GM12878 (cell line): ENCODE measurements at regions not wholly inside any gene's neighbourhood (a gene's known extent, or its start where the extent isn't known, plus 50 kb on each side); places are given as distances from the start of the nearest gene placed in this dataset.

Experiments
- ATAC-seq: fragments of 200-7000 bp; cut with Tn5 transposase; 3 replicates; pipeline ENCODE4 v1.9.1; 2020; ENCODE audit warnings: mild to moderate bottlenecking, moderate library complexity
- BruUV-seq: library from RNA; stranded (reverse); fragments of 400-500 nt; replicated peaks from 2 replicates; lab custom pipeline; 2021; lab: Mats Ljungman, UMichigan
- CTCF ChIA-PET: fragments of 300-600 bp; sonication (Branson Sonifier 250); formaldehyde crosslinking; extraction: SDS; loops from one replicate; lab custom pipeline; 2021; ENCODE audit warnings: inconsistent platforms; lab: Yijun Ruan, JAX
- POLR2A ChIA-PET: fragments of 350-600 bp; formaldehyde crosslinking; extraction: SDS; loops from one replicate; lab custom pipeline; 2021; ENCODE audit warnings: inconsistent platforms; lab: Charles Lee
- RAD21 ChIA-PET: fragments of 300-600 bp; sonication (Branson Sonifier 250); formaldehyde crosslinking; loops from one replicate; lab custom pipeline; 2023; ENCODE audit warnings: antibody characterized with exemption; ENCODE audit not compliant: unreplicated experiment; lab: Charles Lee
- SMC1A ChIA-PET: fragments of 300-600 bp; sonication (Branson Sonifier 250); formaldehyde crosslinking; loops from one replicate; lab custom pipeline; 2023; ENCODE audit not compliant: unreplicated experiment, uncharacterized antibody; lab: Charles Lee
- DNase-seq: peaks from one replicate; pipeline ENCODE4 v3.0.0-alpha.2; 2011; ENCODE audit warnings: low read depth, low spot score
- FAIRE-seq: peaks from 3 replicates; lab custom pipeline; 2011; peaks lifted over from hg19 to GRCh38; lab: Jason Lieb, UNC
- H2AFZ ChIP-seq: 2 replicates; pipeline ENCODE4 v1.6.0; 2011; ENCODE audit warnings: low read depth, low read length, control low read depth; ENCODE audit not compliant: control insufficient read depth
- H3K27ac ChIP-seq: 2 replicates; pipeline ENCODE4 v1.5.1; 2011; ENCODE audit warnings: control low read depth; ENCODE audit not compliant: control insufficient read depth, insufficient read depth
- H3K27me3 ChIP-seq, 2 experiments: replicated peaks in 1 of 2; 2 replicates each; pipeline versions ENCODE4 v1.6.0 to v1.6.1; 2011; ENCODE audit warnings: low read length in 1 of 2; ENCODE audit not compliant: control insufficient read depth in 2 of 2, insufficient read depth in 2 of 2
- H3K36me3 ChIP-seq, 2 experiments: 2 replicates each; pipeline ENCODE4 v1.5.1; 2011; ENCODE audit warnings: low read length in 1 of 2; ENCODE audit not compliant: control insufficient read depth in 2 of 2, insufficient read depth in 2 of 2
- H3K4me1 ChIP-seq: 2 replicates; pipeline ENCODE4 v1.6.1; 2011; ENCODE audit warnings: mild to moderate bottlenecking, low read length, moderate library complexity, mixed read lengths; ENCODE audit not compliant: control insufficient read depth, insufficient read depth
- H3K4me2 ChIP-seq: 2 replicates; pipeline ENCODE4 v1.6.0; 2011; ENCODE audit warnings: control low read depth; ENCODE audit not compliant: control insufficient read depth, insufficient read depth
- H3K4me3 ChIP-seq: fragments of 200-600 bp; sonication (generic); 2 replicates; pipeline ENCODE4 v1.5.1; 2016
- H3K79me2 ChIP-seq: 2 replicates; pipeline ENCODE4 v1.6.0; 2011; ENCODE audit warnings: low read length; ENCODE audit not compliant: control insufficient read depth, insufficient read depth
- H3K9ac ChIP-seq: 2 replicates; pipeline ENCODE4 v1.8.0; 2011; ENCODE audit warnings: low read length, control low read depth, mixed read lengths; ENCODE audit not compliant: control insufficient read depth, insufficient read depth
- H3K9me3 ChIP-seq: replicated peaks from 3 replicates; pipeline ENCODE4 v1.5.1; 2011; ENCODE audit warnings: mild to moderate bottlenecking, low read length; ENCODE audit not compliant: control insufficient read depth, insufficient read depth
- H4K20me1 ChIP-seq: 2 replicates; pipeline ENCODE4 v1.6.0; 2011; ENCODE audit not compliant: control insufficient read depth, insufficient read depth
- BCL11A ChIP-seq: IDR thresholded peaks from 2 replicates; pipeline ENCODE4 v1.6.1; 2011; ENCODE audit warnings: low read depth, low read length
- CEBPB ChIP-seq, 2 experiments: fragments of 150-350 bp in 1 of 2; IDR thresholded peaks; 2 replicates each; pipeline ENCODE4 v1.6.1; 2012 to 2014; ENCODE audit warnings: low read depth in 2 of 2, low read length in 2 of 2, borderline replicate concordance in 1 of 2, inconsistent platforms in 1 of 2
- CHD4 ChIP-seq: fragments of 200-600 bp; sonication (generic); IDR thresholded peaks from 2 replicates; pipeline ENCODE4 v1.6.1; 2016; ENCODE audit warnings: mild to moderate bottlenecking
- EGR1 ChIP-seq, 2 experiments: IDR thresholded peaks; 1 replicate in 1 of 2; 2 replicates in 1 of 2; pipeline ENCODE4 v1.6.1; 2011 to 2012; ENCODE audit warnings: low read depth in 2 of 2, low read length in 2 of 2, borderline replicate concordance in 1 of 2, mild to moderate bottlenecking in 1 of 2, moderate library complexity in 1 of 2
- HCFC1 ChIP-seq: fragments of 150-350 bp; IDR thresholded peaks from 2 replicates; pipeline ENCODE4 v1.6.1; 2014; ENCODE audit warnings: low read length
- HDAC2 ChIP-seq: fragments of 200-600 bp; sonication (generic); IDR thresholded peaks from 2 replicates; pipeline ENCODE4 v1.6.1; 2017
- MLLT1 ChIP-seq: fragments of 450-650 bp; IDR thresholded peaks from 2 replicates; pipeline ENCODE4 v1.6.1; 2016; ENCODE audit warnings: mild to moderate bottlenecking
- MTA2 ChIP-seq: fragments of 450-650 bp; IDR thresholded peaks from 2 replicates; pipeline ENCODE4 v1.6.1; 2016; ENCODE audit warnings: low read depth, mild to moderate bottlenecking, moderate library complexity
- NFYA ChIP-seq: IDR thresholded peaks from 2 replicates; pipeline ENCODE4 v1.6.1; 2011; ENCODE audit warnings: low read depth, mild to moderate bottlenecking, low read length, improper control_type of control experiment, borderline replicate concordance
- NFYB ChIP-seq: IDR thresholded peaks from 2 replicates; pipeline ENCODE4 v1.6.1; 2011; ENCODE audit warnings: low read depth, mild to moderate bottlenecking, low read length, improper control_type of control experiment, moderate library complexity; ENCODE audit not compliant: insufficient read depth
- RFX5 ChIP-seq: IDR thresholded peaks from 2 replicates; pipeline ENCODE4 v1.6.1; 2011; ENCODE audit warnings: low read depth, low read length, improper control_type of control experiment
- SP1 ChIP-seq: IDR thresholded peaks from one replicate; pipeline ENCODE4 v1.6.1; 2011; ENCODE audit warnings: low read depth, low read length
- USF1 ChIP-seq: IDR thresholded peaks from 2 replicates; pipeline ENCODE4 v1.6.1; 2011; ENCODE audit warnings: borderline replicate concordance, low read depth, mild to moderate bottlenecking, moderate library complexity, mixed read lengths, low read length; ENCODE audit not compliant: insufficient read depth; ENCODE audit errors: extremely low read length
- WRNIP1 ChIP-seq: IDR thresholded peaks from 2 replicates; pipeline ENCODE4 v1.6.1; 2011; ENCODE audit warnings: low read depth, low read length, improper control_type of control experiment, borderline replicate concordance
- ZNF207 ChIP-seq: fragments of 450-650 bp; IDR thresholded peaks from 2 replicates; pipeline ENCODE4 v1.6.1; 2014; ENCODE audit warnings: antibody characterized with exemption, mild to moderate bottlenecking, borderline replicate concordance
- ZZZ3 ChIP-seq: IDR thresholded peaks from 2 replicates; pipeline ENCODE4 v1.6.1; 2011; ENCODE audit warnings: low read depth; ENCODE audit not compliant: control insufficient read depth, insufficient read length
- WGBS: methylation state at CpG from one replicate; pipeline ENCODE4 v1.1.6; 2016; ENCODE audit warnings: low lambda C conversion rate; ENCODE audit not compliant: insufficient replicate concordance, insufficient coverage; ENCODE audit errors: missing lambda C conversion rate; 5-methylcytosine and 5-hydroxymethylcytosine counted together
- in situ Hi-C: fragments of 300-500 bp; cut with MboI; formaldehyde crosslinking; loops from 9 replicates; pipeline ENCODE4 v1.14.3; 2018; ENCODE audit warnings: mixed read lengths
- intact Hi-C: fragments of 100-400 bp; cut with micrococcal nuclease; formaldehyde crosslinking; loops from one replicate; pipeline ENCODE4 v1.14.2; 2022; ENCODE audit not compliant: unreplicated experiment
- TF ChIP-seq, protein P1 (sequence below): IDR thresholded peaks from 2 replicates; pipeline ENCODE4 v1.6.1; 2012; ENCODE audit warnings: low read depth, low read length, improper control_type of control experiment

GRCh38 chr4:67220861-67221260 is 324.4 kb downstream of the CENPC start:
- H3K9me3 ChIP-seq: no peaks in the 10 kb centered on the region
- no peak for DNase-seq
- no TSS peak for BruUV-seq
- H3K9ac ChIP-seq: no peak overlapping the region
- H3K4me1 ChIP-seq: no peaks in the 10 kb centered on the region
- WGBS: 15% methylated on average over 2 of the region's 2 CpGs
- ATAC-seq: no peak
- SMC1A ChIA-PET: interaction anchor here (1.1 kb wide), 1 partner anchor 119 kb away, joined by 3 read pairs; no protein-coding TSS in a partner anchor
- FAIRE-seq: no peak
- intact Hi-C loops (no loop called here), in situ Hi-C loops (no loop called here)
- H2AFZ ChIP-seq: no peak overlapping the region
- H3K36me3 ChIP-seq: no peaks in the 10 kb centered on the region
- no peaks in the 10 kb centered on the region for H4K20me1 ChIP-seq
- H3K27ac ChIP-seq: no peak overlapping the region
- TF ChIP-seq NFYB: no peak
- no peak for TF ChIP-seq WRNIP1
- no peak for TF ChIP-seq HDAC2
- TF ChIP-seq, protein P1, sequence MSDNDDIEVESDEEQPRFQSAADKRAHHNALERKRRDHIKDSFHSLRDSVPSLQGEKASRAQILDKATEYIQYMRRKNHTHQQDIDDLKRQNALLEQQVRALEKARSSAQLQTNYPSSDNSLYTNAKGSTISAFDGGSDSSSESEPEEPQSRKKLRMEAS: no peak
- TF ChIP-seq USF1: no peak
- TF ChIP-seq MTA2: no peak
- no peak for TF ChIP-seq ZNF207
- TF ChIP-seq CEBPB (IDR thresholded peaks at IDR 0.05; ENCODE audit: borderline replicate concordance in 1 of 2, low read depth in 2 of 2, low read length in 2 of 2): no peak
- TF ChIP-seq CHD4: no peak
- no peak for TF ChIP-seq EGR1 (IDR thresholded peaks at IDR 0.05; ENCODE audit: borderline replicate concordance in 1 of 2, low read depth in 2 of 2, low read length in 2 of 2)
- TF ChIP-seq BCL11A: no peak
- TF ChIP-seq HCFC1: no peak
- no peak for TF ChIP-seq MLLT1
- TF ChIP-seq NFYA: no peak
- no peak for TF ChIP-seq RFX5
- no peak for TF ChIP-seq ZZZ3
- no peak for TF ChIP-seq SP1
- no peak overlapping the region for H3K4me3 ChIP-seq
- H3K79me2 ChIP-seq: no peaks in the 10 kb centered on the region
- no peak overlapping the region for H3K4me2 ChIP-seq
- RAD21 ChIA-PET: no interaction called here
- no peaks in the 10 kb centered on the region for H3K27me3 ChIP-seq
- CTCF ChIA-PET: interaction anchor here (0.8 kb wide), 1 partner anchor 11 kb away, joined by 3 read pairs; no protein-coding TSS in a partner anchor
- POLR2A ChIA-PET: no interaction called here
